ENCODE measurements at regions not wholly inside any gene's neighbourhood (a gene's known extent, or its start where the extent isn't known, plus 50 kb on each side); places are given as distances from the start of the nearest gene placed in this dataset.
"Not testable (repeated sequence)": the region's sequence is repeated elsewhere in the genome, so short reads cannot be mapped to it uniquely, and the experiment has no call there.

DNA sequence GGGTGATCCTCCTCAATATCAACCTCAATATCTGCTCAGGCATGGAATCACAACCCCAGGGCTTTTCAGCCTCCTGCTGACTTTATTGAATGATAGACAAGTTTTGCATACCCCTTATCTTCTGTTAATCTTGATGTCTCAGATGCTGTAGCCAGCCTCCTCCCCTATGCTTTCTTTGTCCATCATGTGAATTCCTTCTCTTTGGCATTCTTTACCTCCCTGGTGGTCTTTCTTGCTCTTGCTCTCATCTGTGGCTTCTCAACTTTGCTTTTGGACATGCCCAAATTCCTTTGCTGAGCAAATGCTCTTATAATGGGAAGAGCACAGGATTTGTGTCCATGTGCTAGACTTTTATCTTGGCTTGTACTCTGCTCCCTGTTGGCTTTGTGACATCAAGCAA, 73.4 kb upstream of the FAM13C start:
- TF ChIP-seq, protein P1, sequence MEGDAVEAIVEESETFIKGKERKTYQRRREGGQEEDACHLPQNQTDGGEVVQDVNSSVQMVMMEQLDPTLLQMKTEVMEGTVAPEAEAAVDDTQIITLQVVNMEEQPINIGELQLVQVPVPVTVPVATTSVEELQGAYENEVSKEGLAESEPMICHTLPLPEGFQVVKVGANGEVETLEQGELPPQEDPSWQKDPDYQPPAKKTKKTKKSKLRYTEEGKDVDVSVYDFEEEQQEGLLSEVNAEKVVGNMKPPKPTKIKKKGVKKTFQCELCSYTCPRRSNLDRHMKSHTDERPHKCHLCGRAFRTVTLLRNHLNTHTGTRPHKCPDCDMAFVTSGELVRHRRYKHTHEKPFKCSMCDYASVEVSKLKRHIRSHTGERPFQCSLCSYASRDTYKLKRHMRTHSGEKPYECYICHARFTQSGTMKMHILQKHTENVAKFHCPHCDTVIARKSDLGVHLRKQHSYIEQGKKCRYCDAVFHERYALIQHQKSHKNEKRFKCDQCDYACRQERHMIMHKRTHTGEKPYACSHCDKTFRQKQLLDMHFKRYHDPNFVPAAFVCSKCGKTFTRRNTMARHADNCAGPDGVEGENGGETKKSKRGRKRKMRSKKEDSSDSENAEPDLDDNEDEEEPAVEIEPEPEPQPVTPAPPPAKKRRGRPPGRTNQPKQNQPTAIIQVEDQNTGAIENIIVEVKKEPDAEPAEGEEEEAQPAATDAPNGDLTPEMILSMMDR (IDR thresholded peaks at IDR 0.05): no peak
- H3K27me3 Mint-ChIP-seq (ENCODE audit: low read depth, poor library complexity): no peaks in the 10 kb centered on the region
- no peak for DNase-seq
- no peaks in the 10 kb centered on the region for H3K4me1 Mint-ChIP-seq
- H3K36me3 Mint-ChIP-seq (ENCODE audit: low read depth): no peaks in the 10 kb centered on the region
- no peaks in the 10 kb centered on the region for H3K9me3 Mint-ChIP-seq
- H3K4me3 Mint-ChIP-seq: no peak overlapping the region
- H3K27ac Mint-ChIP-seq: no peak overlapping the region

DNA sequence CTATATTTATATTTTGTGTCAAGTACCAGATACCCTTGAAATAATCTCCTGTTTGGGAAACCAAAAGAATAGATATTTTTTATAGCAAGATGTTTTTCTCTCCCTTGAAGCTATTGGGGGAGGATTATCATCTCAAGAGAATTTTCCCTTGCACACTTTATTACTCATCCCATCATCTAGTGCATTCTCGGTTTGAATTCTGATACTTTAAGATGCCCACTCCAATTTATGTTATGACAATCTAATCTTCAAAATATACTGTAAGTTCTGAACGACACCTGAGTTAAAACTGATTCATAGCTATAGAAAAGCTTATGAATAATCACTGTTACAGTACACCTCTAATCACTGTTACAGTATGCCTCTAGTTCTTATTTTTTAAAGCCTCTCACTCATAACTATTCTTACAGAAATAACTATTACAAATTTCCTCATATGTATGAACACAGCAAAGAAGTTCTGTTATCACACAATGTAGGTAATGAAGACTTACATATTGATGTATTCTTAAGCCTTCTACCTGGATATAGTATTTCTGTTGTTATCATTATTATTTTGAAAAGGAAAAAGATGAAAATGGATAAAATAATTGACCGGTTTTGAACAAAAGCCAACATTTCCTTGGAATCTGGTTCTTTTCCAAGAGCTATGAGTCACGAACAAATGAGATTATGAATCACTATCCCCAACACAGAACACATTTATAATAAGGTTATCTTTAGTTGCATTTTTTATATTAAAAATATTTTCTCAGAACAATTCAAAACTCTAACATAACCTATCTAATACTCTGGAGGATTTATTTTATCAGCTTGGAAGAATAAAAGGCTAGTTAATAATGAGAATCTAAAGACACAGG, 72.3 kb upstream of the FAM13C start:
- no peaks in the 10 kb centered on the region for H3K27me3 Mint-ChIP-seq (ENCODE audit: low read depth, poor library complexity)
- no peak for DNase-seq
- H3K36me3 Mint-ChIP-seq (ENCODE audit: low read depth): no peaks in the 10 kb centered on the region
- TF ChIP-seq, protein P1 (IDR thresholded peaks at IDR 0.05): no peak
- H3K9me3 Mint-ChIP-seq: no peaks in the 10 kb centered on the region
- H3K4me3 Mint-ChIP-seq: no peak overlapping the region
- H3K27ac Mint-ChIP-seq: no peak overlapping the region
- H3K4me1 Mint-ChIP-seq: no peaks in the 10 kb centered on the region

DNA sequence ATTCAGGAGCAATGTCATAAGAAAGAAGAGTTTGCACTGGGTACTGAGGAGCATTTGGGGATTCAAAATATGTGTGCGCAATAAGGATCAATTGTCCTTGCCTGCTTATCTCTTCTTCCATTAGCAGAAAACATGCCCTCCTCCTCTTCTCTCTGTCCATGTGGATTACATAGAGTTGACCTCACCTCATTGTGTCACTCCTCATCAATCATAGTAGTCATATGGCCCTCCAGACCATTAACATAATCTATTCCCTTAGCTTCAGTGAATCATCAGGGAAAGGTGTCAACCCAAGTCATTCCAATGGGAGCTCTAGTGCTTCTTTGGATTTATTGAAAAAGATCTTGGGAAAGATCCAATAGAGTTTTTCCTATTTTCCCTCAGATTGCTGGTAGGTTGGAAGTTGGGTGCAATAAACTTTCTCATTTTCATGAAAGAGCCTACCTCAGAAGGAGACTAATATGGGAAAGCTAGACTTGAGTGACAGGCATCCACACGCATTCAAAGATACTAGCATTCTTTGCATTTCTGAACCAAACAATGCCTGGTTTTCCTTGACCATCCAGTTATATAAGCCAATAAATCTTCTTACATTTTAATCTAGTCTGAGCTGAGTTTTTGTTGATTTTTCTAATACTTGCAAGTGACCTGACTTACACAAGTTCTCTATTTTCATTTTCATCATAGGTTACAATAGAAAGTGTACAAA, 71.5 kb upstream of the FAM13C start:
- no peaks in the 10 kb centered on the region for H3K4me1 Mint-ChIP-seq

DNA sequence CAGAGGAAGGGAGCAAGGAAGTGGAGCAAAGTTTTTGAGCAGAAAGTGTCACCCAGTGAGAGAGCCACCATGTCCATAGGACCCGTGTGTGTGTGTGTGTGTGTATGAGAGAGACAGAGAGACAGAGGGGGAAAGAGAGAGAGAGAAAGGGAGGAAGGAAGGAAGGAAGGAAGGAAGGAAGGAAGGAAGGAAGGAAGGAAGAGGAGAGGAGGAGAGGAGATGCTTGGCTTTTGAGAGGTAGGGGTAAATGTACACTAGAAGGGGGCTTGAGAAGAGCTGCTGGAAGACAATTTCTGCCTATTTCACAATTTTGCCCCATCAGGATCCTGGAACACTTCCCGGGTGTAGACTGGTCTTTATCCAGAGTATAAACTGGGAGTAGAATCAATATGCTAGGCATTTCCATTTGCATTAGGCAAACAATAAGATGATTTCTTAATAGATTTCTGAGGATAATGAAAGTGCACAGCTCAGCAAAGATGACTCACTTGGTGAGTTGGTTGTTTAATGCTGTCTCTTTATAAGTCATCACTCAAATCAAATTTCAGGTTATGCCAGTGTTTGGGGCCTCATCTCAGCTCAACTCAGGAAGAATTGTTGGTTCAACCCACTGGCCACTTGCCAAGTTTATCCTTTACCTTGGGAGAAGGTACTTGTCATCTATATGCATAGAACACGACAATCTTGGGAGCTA, 70.0 kb upstream of the FAM13C start:
- no peak overlapping the region for H3K27ac Mint-ChIP-seq
- no peaks in the 10 kb centered on the region for H3K36me3 Mint-ChIP-seq (ENCODE audit: low read depth)
- no peak for DNase-seq

More for the DNA sequence above, 71.5 kb upstream of the FAM13C start:
- DNase-seq: no peak
- no peaks in the 10 kb centered on the region for H3K9me3 Mint-ChIP-seq
- H3K27ac Mint-ChIP-seq: no peak overlapping the region
- no peaks in the 10 kb centered on the region for H3K36me3 Mint-ChIP-seq (ENCODE audit: low read depth)
- H3K27me3 Mint-ChIP-seq (ENCODE audit: low read depth, poor library complexity): no peaks in the 10 kb centered on the region
- TF ChIP-seq, protein P1 (IDR thresholded peaks at IDR 0.05): no peak
- H3K4me3 Mint-ChIP-seq: no peak overlapping the region

DNA sequence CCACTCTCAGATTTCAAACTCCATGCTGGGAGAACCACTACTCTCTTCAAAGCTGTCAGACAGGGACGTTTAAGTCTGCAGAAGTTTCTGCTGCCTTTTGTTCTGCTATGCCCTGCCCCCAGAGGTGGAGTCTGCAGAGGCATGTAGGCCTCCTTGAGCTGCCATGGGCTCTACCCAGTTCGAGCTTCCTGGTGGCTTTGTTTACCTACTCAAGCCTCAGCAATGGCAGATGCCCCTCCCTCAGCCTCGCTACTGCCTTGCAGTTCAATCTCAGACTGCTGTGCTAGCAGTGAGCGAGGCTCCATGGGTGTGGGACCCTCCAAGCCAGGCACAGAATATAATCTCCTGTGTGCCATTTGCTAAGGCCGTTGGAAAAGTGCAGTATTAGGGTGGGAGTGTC, 51.4 kb upstream of the FAM13C start:
- peaks cover 12% of the 10 kb centered on the region for H3K9me3 Mint-ChIP-seq
- DNase-seq; H3K36me3 Mint-ChIP-seq (ENCODE audit: low read depth); H3K27ac Mint-ChIP-seq; H3K27me3 Mint-ChIP-seq (ENCODE audit: low read depth, poor library complexity); H3K4me3 Mint-ChIP-seq; H3K4me1 Mint-ChIP-seq: not testable (repeated sequence)

More for the DNA sequence above, 70.0 kb upstream of the FAM13C start:
- Mint-ChIP-seq H3K27me3 (ENCODE audit: low read depth, poor library complexity) (no peaks in the 10 kb centered on the region), H3K9me3 (no peaks in the 10 kb centered on the region), H3K4me3 (no peak overlapping the region), H3K4me1 (no peaks in the 10 kb centered on the region)
- TF ChIP-seq, protein P1 (IDR thresholded peaks at IDR 0.05): no peak
